Endothelial cell of umbilical vein (primary cell): ENCODE measurements at regions not wholly inside any gene's neighbourhood (a gene's known extent, or its start where the extent isn't known, plus 50 kb on each side); places are given as distances from the start of the nearest gene placed in this dataset.

Experiments used
- BruUV-seq: library from RNA; stranded (reverse); fragments of 400-500 nt; replicated peaks from 2 replicates; lab custom pipeline; 2021; lab: Mats Ljungman, UMichigan
- CTCF ChIA-PET: fragments of 300-600, 350-600 bp; sonication (Branson Sonifier 250); formaldehyde crosslinking; loops from one replicate; lab custom pipeline; 2021; ENCODE audit warnings: antibody characterized with exemption, inconsistent platforms; lab: Charles Lee
- POLR2A ChIA-PET: fragments of 300-600, 350-600 bp; sonication (Branson Sonifier 250); formaldehyde crosslinking; loops from one replicate; lab custom pipeline; 2021; ENCODE audit warnings: antibody characterized with exemption, inconsistent platforms; lab: Charles Lee
- DNase-seq: peaks from one replicate; pipeline ENCODE4 v3.0.0-alpha.2; 2011; ENCODE audit warnings: low read depth, low spot score
- FAIRE-seq: peaks from 2 replicates; lab custom pipeline; 2011; peaks lifted over from hg19 to GRCh38; lab: Jason Lieb, UNC
- H2AFZ ChIP-seq: 2 replicates; pipeline ENCODE4 v1.6.0; 2012; ENCODE audit warnings: low read depth, low read length, control low read depth, inconsistent platforms
- H3K27ac ChIP-seq: 2 replicates; pipeline ENCODE4 v1.5.1; 2011; ENCODE audit warnings: low read depth, mild to moderate bottlenecking, control low read depth, low read length, moderate library complexity; ENCODE audit not compliant: insufficient read depth
- H3K27me3 ChIP-seq, 2 experiments: 2 replicates each; pipeline versions ENCODE4 v1.6.0 to v1.6.1; 2011; ENCODE audit warnings: low read length in 2 of 2, mixed read lengths in 1 of 2; ENCODE audit not compliant: control insufficient read depth in 2 of 2, insufficient read depth in 2 of 2
- H3K36me3 ChIP-seq, 2 experiments: 2 replicates in 1 of 2; 3 replicates in 1 of 2; pipeline ENCODE4 v1.5.1; 2011; ENCODE audit warnings: low read length in 2 of 2, mild to moderate bottlenecking in 1 of 2, moderate library complexity in 1 of 2; ENCODE audit not compliant: control insufficient read depth in 2 of 2, insufficient read depth in 2 of 2; ENCODE audit errors: extremely low read depth in 1 of 2
- H3K4me1 ChIP-seq: 3 replicates; pipeline ENCODE4 v1.5.1; 2011; ENCODE audit warnings: mild to moderate bottlenecking, low read length; ENCODE audit not compliant: control insufficient read depth, insufficient read depth; ENCODE audit errors: extremely low read depth
- H3K4me2 ChIP-seq: 2 replicates; pipeline ENCODE4 v1.6.1; 2011; ENCODE audit warnings: low read length, control low read depth, mixed read lengths; ENCODE audit not compliant: insufficient read depth
- H3K4me3 ChIP-seq, 3 experiments: fragments of 200-600 bp in 1 of 3; sonication (generic), shearing (Covaris generic) in 1 of 3; replicated peaks in 1 of 3; 2 replicates each; pipeline ENCODE4 v1.5.1; 2011 to 2016; ENCODE audit warnings: control low read depth in 3 of 3, low read length in 3 of 3, mild to moderate bottlenecking in 2 of 3, inconsistent platforms in 1 of 3, low read depth in 1 of 3, moderate library complexity in 1 of 3; ENCODE audit not compliant: insufficient read depth in 1 of 3
- H3K79me2 ChIP-seq: 2 replicates; pipeline ENCODE4 v1.6.0; 2012; ENCODE audit warnings: low read length, inconsistent platforms; ENCODE audit not compliant: control insufficient read depth, insufficient read depth
- H3K9ac ChIP-seq: replicated peaks from 2 replicates; pipeline ENCODE3; 2011; ENCODE audit warnings: low read length, control low read depth; ENCODE audit not compliant: insufficient read depth; ENCODE audit errors: extremely low read depth
- H3K9me1 ChIP-seq: replicated peaks from 3 replicates; pipeline ENCODE4 v1.6.0; 2011; ENCODE audit warnings: mild to moderate bottlenecking, low read length; ENCODE audit not compliant: control insufficient read depth, insufficient read depth; ENCODE audit errors: extremely low read depth
- H3K9me3 ChIP-seq: replicated peaks from 2 replicates; pipeline ENCODE4 v1.5.1; 2012; ENCODE audit warnings: low read length, inconsistent platforms; ENCODE audit not compliant: control insufficient read depth, insufficient read depth
- H4K20me1 ChIP-seq: replicated peaks from 2 replicates; pipeline ENCODE3; 2011; ENCODE audit warnings: mild to moderate bottlenecking, low read length; ENCODE audit not compliant: control insufficient read depth, insufficient read depth; ENCODE audit errors: extremely low read depth
- CTCF ChIP-seq, 2 donors: IDR thresholded peaks; 1 replicate in 1 of 2; 2 replicates in 1 of 2; pipeline ENCODE4 v1.5.1; 2011; ENCODE audit warnings: low read length in 2 of 2, mild to moderate bottlenecking in 2 of 2, moderate library complexity in 2 of 2, control low read depth in 1 of 2, inconsistent platforms in 1 of 2, low read depth in 1 of 2; ENCODE audit not compliant: insufficient read depth in 1 of 2; ENCODE audit errors: extremely low read depth in 1 of 2
- EZH2 ChIP-seq: IDR thresholded peaks from 2 replicates; pipeline ENCODE4 v1.6.1; 2012; ENCODE audit warnings: borderline replicate concordance, low read depth, mild to moderate bottlenecking, moderate library complexity, low read length, inconsistent platforms; ENCODE audit not compliant: severe bottlenecking
- FOS ChIP-seq: IDR thresholded peaks from 2 replicates; pipeline ENCODE4 v1.6.1; 2011; ENCODE audit warnings: mild to moderate bottlenecking, low read length, moderate library complexity, borderline replicate concordance; ENCODE audit not compliant: insufficient read depth
- GATA2 ChIP-seq: IDR thresholded peaks from 2 replicates; pipeline ENCODE4 v1.7.0; 2011; ENCODE audit warnings: low read depth, mild to moderate bottlenecking, moderate library complexity, mixed read lengths, low read length; ENCODE audit not compliant: insufficient read length, insufficient read depth
- JUN ChIP-seq: IDR thresholded peaks from 2 replicates; pipeline ENCODE4 v1.6.1; 2011; ENCODE audit warnings: borderline replicate concordance, low read depth; ENCODE audit not compliant: insufficient read length, insufficient read depth
- MAX ChIP-seq: IDR thresholded peaks from 2 replicates; pipeline ENCODE4 v1.6.1; 2011; ENCODE audit not compliant: insufficient read depth, insufficient read length
- MYC ChIP-seq: IDR thresholded peaks from one replicate; pipeline ENCODE4 v1.6.1; 2011; ENCODE audit warnings: mild to moderate bottlenecking, low read depth, low read length
- POLR2A ChIP-seq: IDR thresholded peaks from 2 replicates; pipeline ENCODE4 v1.6.1; 2012; ENCODE audit warnings: low read depth, mild to moderate bottlenecking, control low read depth, low read length
- POLR2AphosphoS5 ChIP-seq: IDR thresholded peaks from 2 replicates; pipeline ENCODE4 v1.6.1; 2012; ENCODE audit warnings: low read depth, mild to moderate bottlenecking, control low read depth, low read length, moderate library complexity; ENCODE audit not compliant: insufficient read depth
- dilution Hi-C: fragments of 300-500 bp; cut with MboI; formaldehyde crosslinking; loops from one replicate; pipeline ENCODE4 v1.15.0; 2019; ENCODE audit warnings: low sequenced_read_pairs; ENCODE audit not compliant: extremely low pct_ligation_motif_present
- intact Hi-C: fragments of 100-400 bp; cut with micrococcal nuclease; formaldehyde crosslinking; loops from one replicate; pipeline ENCODE4 v1.10.0; 2022

- H2AFZ ChIP-seq: no peak overlapping the region
- no peak overlapping the region for H3K27ac ChIP-seq
- no peak overlapping the region for H3K4me2 ChIP-seq
- no peaks in the 10 kb centered on the region for H3K9me3 ChIP-seq
- FAIRE-seq: no peak
- H3K4me1 ChIP-seq: peaks cover 36% of the 10 kb centered on the region
- no TSS peak for BruUV-seq
- H3K4me3 ChIP-seq: no peak overlapping the region
- no peaks in the 10 kb centered on the region for H3K9me1 ChIP-seq
- H3K27me3 ChIP-seq: no peaks in the 10 kb centered on the region
- H3K36me3 ChIP-seq: no peaks in the 10 kb centered on the region
- CTCF ChIA-PET: no interaction called here
- dilution Hi-C loops: no loop called here
- intact Hi-C loops: no loop called here
- no peak for DNase-seq
- H3K79me2 ChIP-seq: no peaks in the 10 kb centered on the region
- POLR2A ChIA-PET: no interaction called here
- no peaks in the 10 kb centered on the region for H4K20me1 ChIP-seq
- no peak overlapping the region for H3K9ac ChIP-seq
- TF ChIP-seq JUN: no peak
These were observed 230.0 kb upstream of the CTNNB1 start for GRCh38 chr3:40969341-40969740.

- CTCF ChIA-PET: no interaction called here
- Histone ChIP-seq H3K4me2 (no peak overlapping the region), H4K20me1 (no peaks in the 10 kb centered on the region), H2AFZ (no peak overlapping the region), H3K27me3 (no peaks in the 10 kb centered on the region), H3K4me3 (no peak overlapping the region), H3K9me3 (no peaks in the 10 kb centered on the region), H3K4me1 (peaks cover 41% of the 10 kb centered on the region), H3K9ac (no peak overlapping the region), H3K27ac (no peak overlapping the region), H3K36me3 (no peaks in the 10 kb centered on the region), H3K9me1 (no peaks in the 10 kb centered on the region), H3K79me2 (no peaks in the 10 kb centered on the region)
- FAIRE-seq (no peak), DNase-seq (no peak)
- intact Hi-C loops: loop anchor here (2.0 to 10.0 kb wide), 7 partner anchors 189 to 1215 kb away; no protein-coding TSS in a partner anchor
- TF ChIP-seq POLR2A (no peak), EZH2 (no peak), FOS (no peak), MAX (no peak), POLR2AphosphoS5 (no peak), MYC (no peak), CTCF (IDR thresholded peaks at IDR 0.05; ENCODE audit: extremely low read depth in 1 of 2, insufficient read depth in 1 of 2, low read depth in 1 of 2, low read length in 2 of 2) (no peak), JUN (no peak), GATA2 (no peak)
- BruUV-seq: no TSS peak
- dilution Hi-C loops: no loop called here
- POLR2A ChIA-PET: no interaction called here
These were observed 229.4 kb upstream of the CTNNB1 start for GRCh38 chr3:40969756-40970466.
